Vagina (tissue), 2 donors: ENCODE measurements at regions not wholly inside any gene's neighbourhood (a gene's known extent, or its start where the extent isn't known, plus 50 kb on each side); places are given as distances from the start of the nearest gene placed in this dataset.

ENCODE experiments used
- DNase-seq, 2 donors: peaks; one replicate each; pipeline ENCODE4 v3.0.0-alpha.2; 2017; ENCODE audit errors: extremely low spot score in 2 of 2
- H3K27ac ChIP-seq: fragments of 200-600 bp; sonication (generic); one replicate; pipeline ENCODE4 v1.5.1; 2019
- H3K27me3 ChIP-seq: fragments of 200-600 bp; sonication (generic); one replicate; pipeline ENCODE4 v1.5.1; 2019
- H3K36me3 ChIP-seq, 2 donors: fragments of 200-600 bp; sonication (generic); one replicate each; pipeline ENCODE4 v1.5.1; 2017 to 2019
- H3K4me1 ChIP-seq: fragments of 200-600 bp; sonication (generic); one replicate; pipeline ENCODE4 v1.5.1; 2019
- H3K4me3 ChIP-seq, 2 donors: fragments of 200-600 bp; sonication (generic); 1 replicate in 1 of 2; 2 replicates in 1 of 2; pipeline ENCODE4 v1.5.1; 2016 to 2019
- H3K9me3 ChIP-seq: fragments of 200-600 bp; sonication (generic); one replicate; pipeline ENCODE4 v1.5.1; 2019
- POLR2A ChIP-seq, 2 donors: fragments of 450-650 bp; IDR thresholded peaks; one replicate each; pipeline ENCODE4 v1.6.1; 2017; ENCODE audit warnings: antibody characterized with exemption in 2 of 2, mild to moderate bottlenecking in 2 of 2, moderate library complexity in 2 of 2
- POLR2AphosphoS5 ChIP-seq, 2 donors: sonication (generic); formaldehyde crosslinking; IDR thresholded peaks; one replicate each; pipeline ENCODE4 v1.9.0; 2017; ENCODE audit warnings: antibody characterized with exemption in 2 of 2, mild to moderate bottlenecking in 2 of 2, low read depth in 1 of 2; ENCODE audit not compliant: insufficient read depth in 1 of 2
- intact Hi-C: fragments of 100-400 bp; cut with DNase I; formaldehyde crosslinking; loops from one replicate; pipeline ENCODE4 v1.15.1; 2023
- TF ChIP-seq, protein P1 (sequence below), 3 experiments: fragments of 450-650 bp in 2 of 3; fragments of 200-600 bp in 1 of 3; sonication (generic) in 1 of 3; IDR thresholded peaks; one replicate each; pipeline ENCODE4 v1.5.1; 2017 to 2019; ENCODE audit warnings: antibody characterized with exemption in 3 of 3, mild to moderate bottlenecking in 2 of 3, moderate library complexity in 2 of 3

DNA sequence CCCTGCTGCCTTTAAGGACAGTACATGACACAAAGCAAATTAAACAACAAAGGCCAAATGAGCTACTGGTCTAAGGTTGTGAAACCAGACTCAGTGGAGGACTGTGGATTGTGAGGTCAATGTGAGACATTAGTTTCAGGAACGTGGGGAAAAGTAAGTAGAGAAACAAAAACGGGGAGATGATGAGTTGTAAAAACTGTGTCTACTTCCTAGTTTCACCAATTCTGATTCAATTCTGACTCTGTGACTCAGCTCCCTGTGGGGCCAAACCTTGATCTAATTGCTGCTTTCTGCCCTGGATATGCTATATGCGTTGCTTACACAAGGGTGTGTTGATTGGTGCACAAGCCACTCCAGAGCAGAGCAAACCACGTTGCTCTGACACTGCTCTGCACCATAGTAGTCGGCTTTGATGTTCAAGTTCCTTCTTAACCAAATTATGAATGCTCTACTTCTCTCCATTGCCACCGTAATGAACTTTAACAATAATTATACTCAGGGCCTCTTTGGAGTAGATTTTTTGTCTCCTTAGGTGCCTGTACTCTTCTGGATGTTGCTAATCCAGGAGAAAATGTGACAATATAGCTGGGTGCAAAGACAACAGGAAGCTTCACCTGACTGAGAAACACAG lies 1640.1 kb upstream of the CELF4 start:
- no peak overlapping the region for H3K27ac ChIP-seq
- no peaks in the 10 kb centered on the region for H3K9me3 ChIP-seq
- no peaks in the 10 kb centered on the region for H3K36me3 ChIP-seq
- intact Hi-C loops: no loop called here
- TF ChIP-seq POLR2A (IDR thresholded peaks at IDR 0.05): no peak
- TF ChIP-seq, protein P1, sequence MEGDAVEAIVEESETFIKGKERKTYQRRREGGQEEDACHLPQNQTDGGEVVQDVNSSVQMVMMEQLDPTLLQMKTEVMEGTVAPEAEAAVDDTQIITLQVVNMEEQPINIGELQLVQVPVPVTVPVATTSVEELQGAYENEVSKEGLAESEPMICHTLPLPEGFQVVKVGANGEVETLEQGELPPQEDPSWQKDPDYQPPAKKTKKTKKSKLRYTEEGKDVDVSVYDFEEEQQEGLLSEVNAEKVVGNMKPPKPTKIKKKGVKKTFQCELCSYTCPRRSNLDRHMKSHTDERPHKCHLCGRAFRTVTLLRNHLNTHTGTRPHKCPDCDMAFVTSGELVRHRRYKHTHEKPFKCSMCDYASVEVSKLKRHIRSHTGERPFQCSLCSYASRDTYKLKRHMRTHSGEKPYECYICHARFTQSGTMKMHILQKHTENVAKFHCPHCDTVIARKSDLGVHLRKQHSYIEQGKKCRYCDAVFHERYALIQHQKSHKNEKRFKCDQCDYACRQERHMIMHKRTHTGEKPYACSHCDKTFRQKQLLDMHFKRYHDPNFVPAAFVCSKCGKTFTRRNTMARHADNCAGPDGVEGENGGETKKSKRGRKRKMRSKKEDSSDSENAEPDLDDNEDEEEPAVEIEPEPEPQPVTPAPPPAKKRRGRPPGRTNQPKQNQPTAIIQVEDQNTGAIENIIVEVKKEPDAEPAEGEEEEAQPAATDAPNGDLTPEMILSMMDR (IDR thresholded peaks at IDR 0.05): no peak
- no peaks in the 10 kb centered on the region for H3K4me1 ChIP-seq
- no peak for DNase-seq
- no peak overlapping the region for H3K4me3 ChIP-seq
- no peaks in the 10 kb centered on the region for H3K27me3 ChIP-seq

DNA sequence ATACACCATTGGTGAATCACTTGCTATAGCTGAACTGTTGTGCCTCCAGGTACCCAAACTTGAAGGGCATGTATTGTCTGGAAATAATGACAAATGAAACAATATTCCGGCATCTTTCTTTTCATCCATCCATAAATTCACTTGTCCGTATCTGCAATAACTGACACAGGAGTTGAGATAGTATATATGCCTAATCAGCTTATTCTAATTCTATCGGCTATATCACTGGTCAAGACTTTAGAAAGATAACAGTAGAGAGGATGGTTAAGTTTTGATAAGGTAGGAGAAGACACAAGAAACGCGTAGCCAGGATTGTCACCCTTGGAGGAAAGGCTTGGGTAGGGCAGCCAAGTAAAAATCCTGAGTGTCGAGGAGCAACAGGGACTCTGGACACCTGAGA lies 1634.6 kb upstream of the CELF4 start:
- Histone ChIP-seq H3K4me3 (no peak overlapping the region), H3K9me3 (no peaks in the 10 kb centered on the region), H3K4me1 (no peaks in the 10 kb centered on the region), H3K36me3 (no peaks in the 10 kb centered on the region), H3K27me3 (no peaks in the 10 kb centered on the region), H3K27ac (no peak overlapping the region)
- DNase-seq: no peak
- intact Hi-C loops: no loop called here
- TF ChIP-seq, protein P1 (IDR thresholded peaks at IDR 0.05): no peak
- TF ChIP-seq POLR2A (IDR thresholded peaks at IDR 0.05) (no peak), POLR2AphosphoS5 (IDR thresholded peaks at IDR 0.05; ENCODE audit: insufficient read depth in 1 of 2, low read depth in 1 of 2) (no peak)

DNA sequence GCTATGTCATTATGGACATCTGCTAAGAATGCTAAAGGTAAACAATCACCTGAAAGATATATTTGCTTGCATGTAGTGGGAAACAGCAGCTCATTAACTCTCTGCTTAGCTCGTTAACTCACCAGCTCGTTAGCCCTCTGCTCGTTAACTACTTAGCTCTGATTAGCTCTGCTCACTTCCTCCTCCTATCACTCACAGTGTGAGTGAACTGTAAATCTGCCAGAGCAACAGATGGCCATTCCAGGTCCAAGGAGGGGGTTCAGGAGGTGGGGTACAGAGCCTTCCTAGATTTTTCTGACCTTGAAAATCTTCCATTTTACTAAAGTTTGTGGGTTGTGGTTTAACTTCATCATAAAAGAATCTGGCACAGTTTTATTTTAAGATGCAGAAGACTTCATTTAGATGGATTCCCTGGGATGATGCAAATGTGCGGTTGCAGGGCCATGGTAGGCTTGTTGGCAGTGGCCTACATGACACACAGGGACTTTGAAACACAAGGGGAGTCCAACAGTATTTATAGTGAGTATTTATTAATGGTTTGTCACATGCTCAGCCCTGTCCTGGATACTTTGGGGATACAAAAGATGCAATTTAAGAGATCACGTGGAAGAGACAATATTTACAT lies 1633.7 kb upstream of the CELF4 start:
- Histone ChIP-seq H3K27me3 (no peaks in the 10 kb centered on the region), H3K36me3 (no peaks in the 10 kb centered on the region), H3K27ac (no peak overlapping the region), H3K9me3 (no peaks in the 10 kb centered on the region), H3K4me1 (no peaks in the 10 kb centered on the region), H3K4me3 (no peak overlapping the region)
- intact Hi-C loops: no loop called here
- TF ChIP-seq POLR2A (IDR thresholded peaks at IDR 0.05) (no peak), POLR2AphosphoS5 (IDR thresholded peaks at IDR 0.05; ENCODE audit: insufficient read depth in 1 of 2, low read depth in 1 of 2) (no peak)
- TF ChIP-seq, protein P1 (IDR thresholded peaks at IDR 0.05): no peak
- DNase-seq: no peak

DNA sequence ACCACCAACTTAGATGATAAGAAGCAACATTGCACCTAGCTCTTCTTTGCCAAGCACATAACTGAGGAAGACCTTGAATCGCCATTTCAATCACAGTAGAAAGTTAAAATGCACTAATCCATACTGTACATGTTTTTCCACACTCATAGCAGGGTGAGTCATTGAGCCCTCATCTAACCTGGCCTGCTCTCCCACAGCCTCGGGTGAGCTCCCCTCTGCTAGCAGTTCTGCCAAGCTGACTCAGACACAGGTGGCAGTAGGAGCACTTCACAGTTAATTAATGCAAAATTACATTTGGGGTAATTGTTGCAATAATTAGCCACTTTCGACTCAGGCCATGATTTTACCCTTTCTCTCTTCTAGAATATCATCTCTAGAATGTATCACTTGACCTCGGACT lies 1632.8 kb upstream of the CELF4 start:
- no peaks in the 10 kb centered on the region for H3K4me1 ChIP-seq
- H3K36me3 ChIP-seq: no peaks in the 10 kb centered on the region
- TF ChIP-seq POLR2A (IDR thresholded peaks at IDR 0.05): no peak
- TF ChIP-seq, protein P1 (IDR thresholded peaks at IDR 0.05): no peak
- TF ChIP-seq POLR2AphosphoS5 (IDR thresholded peaks at IDR 0.05; ENCODE audit: insufficient read depth in 1 of 2, low read depth in 1 of 2): no peak
- H3K9me3 ChIP-seq: no peaks in the 10 kb centered on the region
- intact Hi-C loops: no loop called here
- no peak overlapping the region for H3K27ac ChIP-seq
- H3K27me3 ChIP-seq: no peaks in the 10 kb centered on the region
- no peak for DNase-seq
- no peak overlapping the region for H3K4me3 ChIP-seq

DNA sequence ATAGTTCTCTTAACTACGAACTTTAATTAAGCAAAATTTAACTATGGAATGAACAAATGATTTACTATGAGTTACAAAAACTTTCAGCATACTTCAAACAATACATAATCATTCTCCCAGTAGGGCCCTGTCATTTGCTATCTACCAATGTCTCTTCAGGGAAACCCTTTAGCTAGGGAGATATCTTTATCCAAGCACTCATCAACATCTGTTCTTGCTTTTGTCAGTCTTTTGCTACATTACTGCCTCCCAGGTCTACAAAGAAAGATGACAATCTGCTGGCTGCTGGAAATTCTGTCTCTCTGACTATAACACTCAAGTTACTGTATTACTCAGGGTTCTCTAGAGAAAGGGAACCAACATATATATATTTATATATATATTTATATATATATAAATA lies 1626.3 kb upstream of the CELF4 start:
- Histone ChIP-seq H3K36me3 (no peaks in the 10 kb centered on the region), H3K9me3 (no peaks in the 10 kb centered on the region), H3K4me3 (no peak overlapping the region), H3K27me3 (no peaks in the 10 kb centered on the region), H3K4me1 (no peaks in the 10 kb centered on the region), H3K27ac (no peak overlapping the region)
- intact Hi-C loops: loop anchor here (2.0 kb wide), 1 partner anchor 43 kb away; no protein-coding TSS in a partner anchor
- TF ChIP-seq POLR2AphosphoS5 (IDR thresholded peaks at IDR 0.05; ENCODE audit: insufficient read depth in 1 of 2, low read depth in 1 of 2): no peak
- DNase-seq: no peak
